C4-2B (cell line): ENCODE measurements at regions not wholly inside any gene's neighbourhood (a gene's known extent, or its start where the extent isn't known, plus 50 kb on each side); places are given as distances from the start of the nearest gene placed in this dataset.

ENCODE experiments used
- H3K27ac ChIP-seq: fragments of 450-650 bp; 2 replicates; pipeline ENCODE4 v1.5.1; 2017
- ZFX ChIP-seq: fragments of 450-650 bp; IDR thresholded peaks from 2 replicates; pipeline ENCODE4 v1.6.1; 2017
- TF ChIP-seq, protein P1 (sequence below): fragments of 450-650 bp; conservative IDR thresholded peaks from 2 replicates; pipeline ENCODE4 v1.5.1; 2017; ENCODE audit warnings: mild to moderate bottlenecking

GRCh38 chr1:199157494-199157893, 518.7 kb downstream of the PTPRC start:
- TF ChIP-seq, protein P1, sequence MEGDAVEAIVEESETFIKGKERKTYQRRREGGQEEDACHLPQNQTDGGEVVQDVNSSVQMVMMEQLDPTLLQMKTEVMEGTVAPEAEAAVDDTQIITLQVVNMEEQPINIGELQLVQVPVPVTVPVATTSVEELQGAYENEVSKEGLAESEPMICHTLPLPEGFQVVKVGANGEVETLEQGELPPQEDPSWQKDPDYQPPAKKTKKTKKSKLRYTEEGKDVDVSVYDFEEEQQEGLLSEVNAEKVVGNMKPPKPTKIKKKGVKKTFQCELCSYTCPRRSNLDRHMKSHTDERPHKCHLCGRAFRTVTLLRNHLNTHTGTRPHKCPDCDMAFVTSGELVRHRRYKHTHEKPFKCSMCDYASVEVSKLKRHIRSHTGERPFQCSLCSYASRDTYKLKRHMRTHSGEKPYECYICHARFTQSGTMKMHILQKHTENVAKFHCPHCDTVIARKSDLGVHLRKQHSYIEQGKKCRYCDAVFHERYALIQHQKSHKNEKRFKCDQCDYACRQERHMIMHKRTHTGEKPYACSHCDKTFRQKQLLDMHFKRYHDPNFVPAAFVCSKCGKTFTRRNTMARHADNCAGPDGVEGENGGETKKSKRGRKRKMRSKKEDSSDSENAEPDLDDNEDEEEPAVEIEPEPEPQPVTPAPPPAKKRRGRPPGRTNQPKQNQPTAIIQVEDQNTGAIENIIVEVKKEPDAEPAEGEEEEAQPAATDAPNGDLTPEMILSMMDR: no peak
- no peak for TF ChIP-seq ZFX
- no peak overlapping the region for H3K27ac ChIP-seq

- H3K27ac ChIP-seq: no peak overlapping the region
- TF ChIP-seq, protein P1: no peak
- TF ChIP-seq ZFX: no peak
Observed at GRCh38 chr1:199160521-199161318, 521.9 kb downstream of the PTPRC start.

GRCh38 chr1:199161319-199161680, 522.5 kb downstream of the PTPRC start:
- H3K27ac ChIP-seq: no peak overlapping the region
- TF ChIP-seq, protein P1: no peak
- TF ChIP-seq ZFX: no peak

DNA sequence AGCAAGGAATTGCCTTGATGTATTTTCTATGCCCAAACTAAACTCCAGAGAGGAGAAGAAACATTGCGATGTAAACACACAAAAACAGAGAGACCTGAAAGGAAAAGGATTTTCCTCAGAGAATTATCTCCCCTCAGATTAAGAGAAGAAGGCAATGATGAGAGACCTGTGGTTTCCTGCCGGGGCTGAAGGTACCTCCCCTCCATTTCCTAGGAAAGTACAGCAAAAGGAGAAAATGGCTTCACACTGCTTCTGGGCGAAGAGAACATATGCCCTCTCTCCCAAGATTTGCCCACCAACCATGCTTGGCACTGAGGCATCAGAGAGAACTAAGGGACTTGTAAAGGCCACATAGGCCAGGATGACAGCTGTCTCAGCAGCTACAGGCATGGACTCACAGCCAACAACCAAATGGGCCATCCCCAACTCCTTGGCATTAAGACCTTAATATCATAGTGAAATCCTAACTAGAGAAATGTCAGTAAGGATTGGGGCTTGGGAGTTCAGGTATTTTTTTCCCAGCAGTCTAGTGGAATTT, 523.0 kb downstream of the PTPRC start:
- TF ChIP-seq, protein P1: no peak
- TF ChIP-seq ZFX: no peak
- H3K27ac ChIP-seq: no peak overlapping the region

DNA sequence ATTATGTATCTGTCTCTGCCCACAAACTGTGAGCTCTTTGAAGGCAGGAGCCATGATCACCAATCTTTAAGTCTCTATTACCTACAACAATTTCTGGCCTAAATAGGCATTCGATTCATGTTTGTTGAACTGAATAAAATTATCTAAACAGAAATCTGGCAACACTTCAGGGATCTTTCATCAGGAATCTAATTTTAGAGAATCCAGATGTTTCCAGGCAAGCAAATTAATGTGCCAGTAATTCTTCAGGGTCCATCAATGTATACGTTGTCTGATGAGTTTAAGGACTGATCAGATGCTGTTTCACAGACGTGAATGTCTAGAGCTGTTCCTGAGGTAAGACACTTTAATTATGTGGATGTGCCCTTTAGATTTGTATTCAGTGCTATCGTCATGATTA, 524.4 kb downstream of the PTPRC start:
- no peak for TF ChIP-seq ZFX
- TF ChIP-seq, protein P1: no peak
- no peak overlapping the region for H3K27ac ChIP-seq

DNA sequence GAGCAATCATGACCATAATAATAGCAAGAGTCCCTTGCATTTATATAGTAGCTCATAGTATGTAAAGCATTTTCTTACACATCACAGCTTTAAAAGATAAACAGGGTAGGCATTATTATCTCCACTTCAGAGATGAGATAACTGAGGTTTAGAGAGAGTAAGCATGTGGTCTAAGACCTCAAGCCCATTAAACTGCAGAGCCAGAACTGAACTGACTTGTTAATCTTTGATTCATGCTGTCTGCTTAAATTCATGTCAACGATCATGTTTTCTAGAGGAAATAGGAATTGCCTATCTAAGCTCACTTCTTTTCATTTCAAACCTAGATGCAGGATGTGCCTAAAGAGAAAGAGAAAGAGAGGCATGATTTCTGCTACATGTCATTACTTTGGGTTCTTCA, 524.8 kb downstream of the PTPRC start:
- H3K27ac ChIP-seq: no peak overlapping the region
- TF ChIP-seq, protein P1: no peak
- TF ChIP-seq ZFX: no peak

DNA sequence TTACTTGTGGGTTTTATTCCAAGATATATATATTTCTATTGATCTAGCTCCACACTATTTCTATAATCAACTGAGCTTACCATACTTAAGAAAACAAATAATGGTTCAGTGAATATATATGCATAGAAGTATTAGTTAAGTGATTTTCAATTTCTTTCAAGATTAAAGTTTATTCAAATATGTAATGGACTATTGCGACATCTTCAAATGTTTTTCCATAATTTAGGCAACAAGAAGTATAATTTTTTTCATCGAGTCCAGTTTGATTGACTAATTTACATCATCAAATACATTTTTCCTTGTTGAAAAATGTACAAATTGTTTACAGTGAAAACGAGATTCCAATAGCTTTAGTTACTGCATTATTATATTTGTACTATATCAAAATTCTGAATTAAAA, 528.6 kb downstream of the PTPRC start:
- H3K27ac ChIP-seq: no peak overlapping the region
- no peak for TF ChIP-seq ZFX
- TF ChIP-seq, protein P1: no peak
